Liver (tissue), 3 donors: ENCODE measurements at regions not wholly inside any gene's neighbourhood (a gene's known extent, or its start where the extent isn't known, plus 50 kb on each side); places are given as distances from the start of the nearest gene placed in this dataset.

Source experiments
- ATF3 ChIP-seq: IDR thresholded peaks from 2 replicates; pipeline ENCODE4 v1.6.1; 2016; ENCODE audit warnings: antibody characterized with exemption
- CTCF ChIP-seq: fragments of 150-350 bp; IDR thresholded peaks from 2 replicates; pipeline ENCODE4 v1.5.1; 2017; ENCODE audit warnings: improper control_type of control experiment, low read depth, low read length; ENCODE audit not compliant: missing input control
- EGR1 ChIP-seq, 2 donors: IDR thresholded peaks; 2 replicates each; pipeline ENCODE4 v1.6.1; 2016 to 2018; ENCODE audit warnings: antibody characterized with exemption in 2 of 2, low read depth in 2 of 2
- FOXA2 ChIP-seq: IDR thresholded peaks from 2 replicates; pipeline ENCODE4 v1.6.1; 2016; ENCODE audit warnings: antibody characterized with exemption
- YY1 ChIP-seq: IDR thresholded peaks from 2 replicates; pipeline ENCODE4 v1.6.1; 2016; ENCODE audit warnings: antibody characterized with exemption, mild to moderate bottlenecking
- TF ChIP-seq, protein P1 (sequence below): IDR thresholded peaks from 2 replicates; pipeline ENCODE4 v1.6.1; 2016; ENCODE audit warnings: antibody characterized with exemption, mild to moderate bottlenecking
- donor health status: healthy.
- donor health status: healthy.

GRCh38 chr5:62681117-62681850 lies 102.7 kb downstream of the LRRC70 start:
- TF ChIP-seq, protein P1, sequence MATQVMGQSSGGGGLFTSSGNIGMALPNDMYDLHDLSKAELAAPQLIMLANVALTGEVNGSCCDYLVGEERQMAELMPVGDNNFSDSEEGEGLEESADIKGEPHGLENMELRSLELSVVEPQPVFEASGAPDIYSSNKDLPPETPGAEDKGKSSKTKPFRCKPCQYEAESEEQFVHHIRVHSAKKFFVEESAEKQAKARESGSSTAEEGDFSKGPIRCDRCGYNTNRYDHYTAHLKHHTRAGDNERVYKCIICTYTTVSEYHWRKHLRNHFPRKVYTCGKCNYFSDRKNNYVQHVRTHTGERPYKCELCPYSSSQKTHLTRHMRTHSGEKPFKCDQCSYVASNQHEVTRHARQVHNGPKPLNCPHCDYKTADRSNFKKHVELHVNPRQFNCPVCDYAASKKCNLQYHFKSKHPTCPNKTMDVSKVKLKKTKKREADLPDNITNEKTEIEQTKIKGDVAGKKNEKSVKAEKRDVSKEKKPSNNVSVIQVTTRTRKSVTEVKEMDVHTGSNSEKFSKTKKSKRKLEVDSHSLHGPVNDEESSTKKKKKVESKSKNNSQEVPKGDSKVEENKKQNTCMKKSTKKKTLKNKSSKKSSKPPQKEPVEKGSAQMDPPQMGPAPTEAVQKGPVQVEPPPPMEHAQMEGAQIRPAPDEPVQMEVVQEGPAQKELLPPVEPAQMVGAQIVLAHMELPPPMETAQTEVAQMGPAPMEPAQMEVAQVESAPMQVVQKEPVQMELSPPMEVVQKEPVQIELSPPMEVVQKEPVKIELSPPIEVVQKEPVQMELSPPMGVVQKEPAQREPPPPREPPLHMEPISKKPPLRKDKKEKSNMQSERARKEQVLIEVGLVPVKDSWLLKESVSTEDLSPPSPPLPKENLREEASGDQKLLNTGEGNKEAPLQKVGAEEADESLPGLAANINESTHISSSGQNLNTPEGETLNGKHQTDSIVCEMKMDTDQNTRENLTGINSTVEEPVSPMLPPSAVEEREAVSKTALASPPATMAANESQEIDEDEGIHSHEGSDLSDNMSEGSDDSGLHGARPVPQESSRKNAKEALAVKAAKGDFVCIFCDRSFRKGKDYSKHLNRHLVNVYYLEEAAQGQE: no peak
- TF ChIP-seq CTCF (no peak), FOXA2 (no peak), YY1 (no peak), EGR1 (IDR thresholded peaks at IDR 0.05; ENCODE audit: low read depth in 2 of 2) (no peak), ATF3 (no peak)
